ENCODE measurements at regions not wholly inside any gene's neighbourhood (a gene's known extent, or its start where the extent isn't known, plus 50 kb on each side); places are given as distances from the start of the nearest gene placed in this dataset.

- TF ChIP-seq POLR2A (IDR thresholded peaks at IDR 0.05; ENCODE audit: low read depth, low read length) (no peak), MYC (IDR thresholded peaks at IDR 0.05; ENCODE audit: insufficient read depth, insufficient read length, insufficient replicate concordance, low read length, severe bottlenecking) (no peak), EED (IDR thresholded peaks at IDR 0.05; ENCODE audit: low read depth) (no peak), HDGF (IDR thresholded peaks at IDR 0.05) (no peak), MXI1 (IDR thresholded peaks at IDR 0.05; ENCODE audit: low read depth, low read length) (no peak), YY1 (IDR thresholded peaks at IDR 0.05; ENCODE audit: low read depth, low read length) (no peak), SP1 (IDR thresholded peaks at IDR 0.05; ENCODE audit: low read depth, low read length) (no peak), NFIC (IDR thresholded peaks at IDR 0.05; ENCODE audit: low read depth, low read length) (no peak), SKIL (IDR thresholded peaks at IDR 0.05; ENCODE audit: low read depth, poor library complexity, severe bottlenecking) (no peak), TCF3 (IDR thresholded peaks at IDR 0.05; ENCODE audit: borderline replicate concordance, insufficient read depth, low read depth, low read length) (no peak)
Measured at GRCh38 chr6:92589996-92590395, 829.4 kb downstream of the EPHA7 start.

Measured in GM12878 (cell line).